ENCODE measurements at regions not wholly inside any gene's neighbourhood (a gene's known extent, or its start where the extent isn't known, plus 50 kb on each side); places are given as distances from the start of the nearest gene placed in this dataset.
"Not testable (repeated sequence)": the region's sequence is repeated elsewhere in the genome, so short reads cannot be mapped to it uniquely, and the experiment has no call there.

DNA sequence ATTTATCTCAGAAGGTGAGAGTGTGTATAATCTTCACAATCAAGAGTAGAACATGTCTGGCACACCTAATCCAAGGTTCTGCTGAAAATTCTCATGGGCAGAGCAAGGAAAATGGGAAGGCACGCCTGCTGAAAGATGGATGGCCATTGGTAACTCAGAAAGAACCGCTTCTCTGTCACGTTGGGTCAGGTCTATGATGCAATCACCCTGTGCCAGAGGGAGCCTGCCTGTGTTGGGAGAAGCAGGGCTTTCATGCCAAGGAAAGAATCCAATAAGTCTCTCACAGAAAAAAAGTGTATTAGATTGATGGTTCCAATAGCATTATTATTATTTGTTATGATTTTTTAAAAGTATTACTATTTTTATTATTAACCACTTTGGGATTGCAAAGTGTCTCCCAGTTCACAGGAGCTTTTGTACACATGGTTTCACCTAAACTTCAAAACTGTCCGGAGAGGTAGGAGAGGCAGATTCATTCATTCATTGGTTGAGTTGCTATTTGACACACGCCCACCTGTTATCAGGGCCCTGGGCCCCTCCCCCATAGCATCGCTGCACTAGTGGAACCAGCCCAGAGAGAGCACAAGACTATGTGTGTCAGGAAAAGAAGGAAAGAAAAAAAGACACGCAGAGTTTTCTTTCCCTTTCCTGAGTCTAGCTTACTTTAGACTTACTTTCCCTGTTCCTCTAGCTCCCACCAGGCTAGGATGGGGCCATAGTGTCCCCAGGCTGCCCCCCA, 324.6 kb downstream of the BCL2L11 start:
- H3K4me3 ChIP-seq (ENCODE audit: low read length); H3K27me3 ChIP-seq (ENCODE audit: control insufficient read depth, insufficient read depth, low read length, poor library complexity, severe bottlenecking); H3K9me3 Mint-ChIP-seq; H3K9ac ChIP-seq (ENCODE audit: extremely low read depth, low read length, poor library complexity, severe bottlenecking); H3K27ac ChIP-seq (ENCODE audit: low read depth, low read length); H3K27ac Mint-ChIP-seq; DNase-seq; H3K4me3 Mint-ChIP-seq; H3K36me3 Mint-ChIP-seq (ENCODE audit: low read depth); H3K36me3 ChIP-seq (ENCODE audit: control insufficient read depth, insufficient read depth, low read length); H3K4me1 Mint-ChIP-seq; H3K9me3 ChIP-seq (ENCODE audit: control insufficient read depth, low read length); H3K4me1 ChIP-seq (ENCODE audit: control insufficient read depth, insufficient read depth, low read length); H3K27me3 Mint-ChIP-seq (ENCODE audit: insufficient read depth): not testable (repeated sequence)
- WGBS, 2 experiments (ENCODE audit: insufficient coverage in 1 of 2, insufficient read length in 1 of 2), result no CpG with 5 or more reads among the region's 7 CpGs

DNA sequence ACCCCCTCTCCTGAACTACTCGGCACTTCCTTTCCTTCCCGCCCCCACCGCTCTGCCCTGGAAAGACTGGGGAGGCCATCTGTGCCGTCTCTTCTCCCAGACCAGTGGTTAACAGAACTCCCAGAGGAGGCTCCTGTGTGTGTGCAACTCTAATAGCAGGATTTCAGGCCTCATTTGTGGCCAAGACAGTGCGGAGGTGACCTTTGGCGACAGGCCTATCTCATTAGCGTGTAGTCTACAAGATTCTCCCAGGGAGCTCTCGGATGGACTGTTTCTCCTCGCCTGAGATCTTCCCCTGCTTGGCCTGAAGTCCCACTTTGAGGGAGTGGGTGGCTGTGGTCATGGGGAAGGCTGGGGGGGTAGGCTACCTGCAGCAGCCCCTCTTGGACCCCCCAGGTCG, 325.2 kb downstream of the BCL2L11 start:
- H3K27ac ChIP-seq (ENCODE audit: low read depth, low read length); DNase-seq; H3K36me3 ChIP-seq (ENCODE audit: control insufficient read depth, insufficient read depth, low read length); H3K27me3 ChIP-seq (ENCODE audit: control insufficient read depth, insufficient read depth, low read length, poor library complexity, severe bottlenecking); H3K4me3 Mint-ChIP-seq; H3K27ac Mint-ChIP-seq; H3K4me1 ChIP-seq (ENCODE audit: control insufficient read depth, insufficient read depth, low read length); H3K27me3 Mint-ChIP-seq (ENCODE audit: insufficient read depth); H3K4me1 Mint-ChIP-seq; H3K36me3 Mint-ChIP-seq (ENCODE audit: low read depth); H3K9me3 Mint-ChIP-seq; H3K9ac ChIP-seq (ENCODE audit: extremely low read depth, low read length, poor library complexity, severe bottlenecking); H3K4me3 ChIP-seq (ENCODE audit: low read length); H3K9me3 ChIP-seq (ENCODE audit: control insufficient read depth, low read length): not testable (repeated sequence)
- no CpG with 5 or more reads among the region's 10 CpGs for WGBS, 2 experiments (ENCODE audit: insufficient coverage in 1 of 2, insufficient read length in 1 of 2)

DNA sequence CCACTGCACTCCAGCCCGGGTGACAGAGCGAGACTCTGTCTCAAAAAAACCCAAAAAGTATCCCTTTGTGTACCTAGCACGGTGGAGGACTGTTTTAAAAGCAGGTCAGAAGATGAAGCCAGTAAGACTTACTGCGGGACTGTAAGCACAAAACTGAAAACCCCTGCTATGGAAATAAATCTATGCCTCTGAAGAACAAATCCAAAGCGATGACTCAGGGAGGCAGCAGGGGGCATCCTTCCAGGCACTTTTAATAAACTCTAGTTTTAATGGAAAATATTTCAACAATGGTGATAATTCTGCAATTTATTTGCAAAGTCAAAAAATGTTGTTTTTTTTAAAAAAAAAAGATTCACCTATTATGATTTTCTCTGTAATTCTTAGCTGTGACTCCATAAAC, 326.8 kb downstream of the BCL2L11 start:
- H3K27ac Mint-ChIP-seq; H3K27me3 Mint-ChIP-seq (ENCODE audit: insufficient read depth); H3K27me3 ChIP-seq (ENCODE audit: control insufficient read depth, insufficient read depth, low read length, poor library complexity, severe bottlenecking); H3K4me1 Mint-ChIP-seq; DNase-seq; H3K27ac ChIP-seq (ENCODE audit: low read depth, low read length); H3K4me3 Mint-ChIP-seq; H3K36me3 ChIP-seq (ENCODE audit: control insufficient read depth, insufficient read depth, low read length); H3K9ac ChIP-seq (ENCODE audit: extremely low read depth, low read length, poor library complexity, severe bottlenecking); H3K4me1 ChIP-seq (ENCODE audit: control insufficient read depth, insufficient read depth, low read length); H3K9me3 ChIP-seq (ENCODE audit: control insufficient read depth, low read length); H3K9me3 Mint-ChIP-seq; H3K4me3 ChIP-seq (ENCODE audit: low read length); H3K36me3 Mint-ChIP-seq (ENCODE audit: low read depth): not testable (repeated sequence)
- TF ChIP-seq, protein P1, sequence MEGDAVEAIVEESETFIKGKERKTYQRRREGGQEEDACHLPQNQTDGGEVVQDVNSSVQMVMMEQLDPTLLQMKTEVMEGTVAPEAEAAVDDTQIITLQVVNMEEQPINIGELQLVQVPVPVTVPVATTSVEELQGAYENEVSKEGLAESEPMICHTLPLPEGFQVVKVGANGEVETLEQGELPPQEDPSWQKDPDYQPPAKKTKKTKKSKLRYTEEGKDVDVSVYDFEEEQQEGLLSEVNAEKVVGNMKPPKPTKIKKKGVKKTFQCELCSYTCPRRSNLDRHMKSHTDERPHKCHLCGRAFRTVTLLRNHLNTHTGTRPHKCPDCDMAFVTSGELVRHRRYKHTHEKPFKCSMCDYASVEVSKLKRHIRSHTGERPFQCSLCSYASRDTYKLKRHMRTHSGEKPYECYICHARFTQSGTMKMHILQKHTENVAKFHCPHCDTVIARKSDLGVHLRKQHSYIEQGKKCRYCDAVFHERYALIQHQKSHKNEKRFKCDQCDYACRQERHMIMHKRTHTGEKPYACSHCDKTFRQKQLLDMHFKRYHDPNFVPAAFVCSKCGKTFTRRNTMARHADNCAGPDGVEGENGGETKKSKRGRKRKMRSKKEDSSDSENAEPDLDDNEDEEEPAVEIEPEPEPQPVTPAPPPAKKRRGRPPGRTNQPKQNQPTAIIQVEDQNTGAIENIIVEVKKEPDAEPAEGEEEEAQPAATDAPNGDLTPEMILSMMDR (conservative IDR thresholded peaks at IDR 0.05), result peak; percentile 57
- WGBS, 2 experiments (ENCODE audit: insufficient coverage in 1 of 2, insufficient read length in 1 of 2), result 82% methylated on average over 2 of the region's 5 CpGs; no CpG with 5 or more reads in 1 of the 2 experiments

DNA sequence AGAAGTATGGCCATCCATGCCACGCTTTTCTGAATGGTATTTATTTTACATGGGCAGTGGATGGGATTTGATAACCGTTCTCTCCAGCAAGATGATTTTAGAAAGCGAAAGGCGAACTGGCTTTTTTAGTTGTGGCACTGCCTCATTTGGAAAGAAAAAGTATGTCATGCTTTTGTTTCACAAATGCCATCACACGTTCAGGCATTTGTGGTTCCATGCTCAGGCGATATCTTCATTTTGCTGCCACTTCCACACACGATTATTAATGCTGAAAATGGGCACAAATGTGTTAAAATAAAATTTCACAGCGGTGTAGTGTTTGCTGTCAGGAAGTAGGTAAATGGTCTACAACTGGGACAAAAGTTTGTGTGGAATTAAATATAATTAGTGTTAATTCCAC, 328.1 kb downstream of the BCL2L11 start:
- H3K4me3 Mint-ChIP-seq; DNase-seq; H3K27ac Mint-ChIP-seq; H3K4me1 ChIP-seq (ENCODE audit: control insufficient read depth, insufficient read depth, low read length); H3K9ac ChIP-seq (ENCODE audit: extremely low read depth, low read length, poor library complexity, severe bottlenecking); H3K27ac ChIP-seq (ENCODE audit: low read depth, low read length); H3K27me3 ChIP-seq (ENCODE audit: control insufficient read depth, insufficient read depth, low read length, poor library complexity, severe bottlenecking); H3K4me1 Mint-ChIP-seq; H3K4me3 ChIP-seq (ENCODE audit: low read length); H3K36me3 ChIP-seq (ENCODE audit: control insufficient read depth, insufficient read depth, low read length); H3K36me3 Mint-ChIP-seq (ENCODE audit: low read depth); H3K9me3 Mint-ChIP-seq; H3K9me3 ChIP-seq (ENCODE audit: control insufficient read depth, low read length); H3K27me3 Mint-ChIP-seq (ENCODE audit: insufficient read depth): not testable (repeated sequence)
- no CpG with 5 or more reads among the region's 8 CpGs for WGBS, 2 experiments (ENCODE audit: insufficient coverage in 1 of 2, insufficient read length in 1 of 2)

DNA sequence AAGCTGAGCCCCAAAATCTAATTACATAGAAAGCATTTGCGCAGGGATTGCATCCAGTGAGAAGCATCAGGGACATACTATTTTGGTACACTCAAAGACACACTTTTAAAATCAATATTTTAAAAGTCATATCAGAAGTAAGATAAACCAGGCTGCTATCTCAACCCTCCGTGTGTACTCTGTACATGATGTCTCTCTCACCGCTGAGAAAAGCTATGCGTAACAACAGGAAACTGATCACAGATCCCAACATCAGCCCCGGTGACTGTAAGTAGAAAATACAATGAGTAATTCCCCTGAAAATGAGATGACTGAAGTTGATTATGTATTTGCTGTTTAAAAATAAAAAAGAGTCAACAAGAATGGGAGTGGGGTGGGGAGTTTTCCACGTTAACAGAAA, 329.8 kb downstream of the BCL2L11 start:
- not testable (repeated sequence) for H3K36me3 ChIP-seq (ENCODE audit: control insufficient read depth, insufficient read depth, low read length); H3K9me3 ChIP-seq (ENCODE audit: control insufficient read depth, low read length); DNase-seq; H3K9me3 Mint-ChIP-seq; H3K27me3 ChIP-seq (ENCODE audit: control insufficient read depth, insufficient read depth, low read length, poor library complexity, severe bottlenecking); H3K27ac ChIP-seq (ENCODE audit: low read depth, low read length); H3K9ac ChIP-seq (ENCODE audit: extremely low read depth, low read length, poor library complexity, severe bottlenecking); H3K4me1 ChIP-seq (ENCODE audit: control insufficient read depth, insufficient read depth, low read length); H3K36me3 Mint-ChIP-seq (ENCODE audit: low read depth); H3K4me1 Mint-ChIP-seq; H3K27me3 Mint-ChIP-seq (ENCODE audit: insufficient read depth); H3K4me3 Mint-ChIP-seq; H3K27ac Mint-ChIP-seq; H3K4me3 ChIP-seq (ENCODE audit: low read length)
- 100% methylated on average over 1 of the region's 6 CpGs; no CpG with 5 or more reads in 1 of the 2 experiments for WGBS, 2 experiments (ENCODE audit: insufficient coverage in 1 of 2, insufficient read length in 1 of 2)

DNA sequence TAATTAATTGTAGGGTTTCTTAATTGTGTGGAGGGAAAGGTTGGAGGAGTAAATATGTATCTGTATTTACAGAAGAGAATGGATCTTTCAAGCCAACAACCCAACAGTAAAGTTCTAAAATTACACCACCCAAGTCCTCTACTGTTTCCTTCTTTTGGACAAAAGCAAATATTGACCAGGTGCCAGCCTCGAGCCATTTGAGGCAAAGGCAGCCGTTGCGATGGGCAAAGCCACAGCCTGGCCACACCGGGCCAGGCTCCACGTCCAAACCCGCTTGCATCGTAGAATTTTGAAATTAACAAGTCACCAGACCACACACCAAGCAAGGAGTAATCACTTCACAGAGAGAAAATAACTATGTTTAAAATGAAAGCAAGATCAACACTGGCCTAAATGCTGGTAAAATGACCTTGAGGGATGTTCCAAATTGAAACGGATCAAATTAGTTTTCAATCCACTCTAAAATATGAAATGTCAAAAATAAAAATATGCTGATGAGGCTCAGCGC, 331.0 kb downstream of the BCL2L11 start:
- H3K27me3 ChIP-seq (ENCODE audit: control insufficient read depth, insufficient read depth, low read length, poor library complexity, severe bottlenecking); H3K27me3 Mint-ChIP-seq (ENCODE audit: insufficient read depth); DNase-seq; H3K4me3 ChIP-seq (ENCODE audit: low read length); H3K9ac ChIP-seq (ENCODE audit: extremely low read depth, low read length, poor library complexity, severe bottlenecking); H3K4me1 ChIP-seq (ENCODE audit: control insufficient read depth, insufficient read depth, low read length); H3K9me3 ChIP-seq (ENCODE audit: control insufficient read depth, low read length); H3K9me3 Mint-ChIP-seq; H3K36me3 ChIP-seq (ENCODE audit: control insufficient read depth, insufficient read depth, low read length); H3K4me3 Mint-ChIP-seq; H3K27ac Mint-ChIP-seq; H3K27ac ChIP-seq (ENCODE audit: low read depth, low read length); H3K36me3 Mint-ChIP-seq (ENCODE audit: low read depth); H3K4me1 Mint-ChIP-seq: not testable (repeated sequence)
- WGBS, 2 experiments (ENCODE audit: insufficient coverage in 1 of 2, insufficient read length in 1 of 2), result 67% methylated on average over 1 of the region's 9 CpGs; no CpG with 5 or more reads in 1 of the 2 experiments
